HG02759 (cell line): ENCODE measurements at regions not wholly inside any gene's neighbourhood (a gene's known extent, or its start where the extent isn't known, plus 50 kb on each side); places are given as distances from the start of the nearest gene placed in this dataset.
A peak's percentile ranks its signal among the peaks of the same experiment; 100 is the strongest.
"Not testable (repeated sequence)": the region's sequence is repeated elsewhere in the genome, so short reads cannot be mapped to it uniquely, and the experiment has no call there.

Source experiments
- ATAC-seq: cut with Tn5 transposase; IDR thresholded peaks from one replicate; pipeline ENCODE4 v1.9.1; 2021; ENCODE audit warnings: mild to moderate bottlenecking, moderate library complexity; ENCODE audit not compliant: unreplicated experiment

GRCh38 chr3:29011966-29012365 is 268.9 kb upstream of the RBMS3 start:
- ATAC-seq: no peak

GRCh38 chr3:29022976-29023375 is 257.9 kb upstream of the RBMS3 start:
- no peak for ATAC-seq

GRCh38 chr3:29026286-29026685 is 254.6 kb upstream of the RBMS3 start:
- peak; percentile 97 for ATAC-seq

- peak; percentile 37 for ATAC-seq
Measured at GRCh38 chr3:29026959-29027358, 253.9 kb upstream of the RBMS3 start.

- ATAC-seq: not testable (repeated sequence)
Measured at GRCh38 chr3:29031175-29031574, 249.7 kb upstream of the RBMS3 start.

- ATAC-seq: no peak
Measured at GRCh38 chr3:29033511-29033910, 247.4 kb upstream of the RBMS3 start.

GRCh38 chr3:29050155-29050554 is 230.7 kb upstream of the RBMS3 start:
- ATAC-seq: no peak

GRCh38 chr3:29057326-29057725 is 223.5 kb upstream of the RBMS3 start:
- ATAC-seq: no peak

- no peak for ATAC-seq
Measured at GRCh38 chr3:29064085-29064484, 216.8 kb upstream of the RBMS3 start.

GRCh38 chr3:29065211-29065785 is 215.6 kb upstream of the RBMS3 start:
- no peak for ATAC-seq

- ATAC-seq: no peak
Measured at GRCh38 chr3:29067007-29067406, 213.9 kb upstream of the RBMS3 start.

- ATAC-seq: no peak
Measured at GRCh38 chr3:29070959-29071634, 209.8 kb upstream of the RBMS3 start.

GRCh38 chr3:29072611-29073010 is 208.3 kb upstream of the RBMS3 start:
- no peak for ATAC-seq

- no peak for ATAC-seq
Measured at GRCh38 chr3:29077356-29077755, 203.5 kb upstream of the RBMS3 start.

- ATAC-seq: no peak
Measured at GRCh38 chr3:29079358-29079757, 201.5 kb upstream of the RBMS3 start.

GRCh38 chr3:29080967-29081366 is 199.9 kb upstream of the RBMS3 start:
- ATAC-seq: no peak

- no peak for ATAC-seq
Measured at GRCh38 chr3:29083081-29083480, 197.8 kb upstream of the RBMS3 start.

GRCh38 chr3:29083676-29084075 is 197.2 kb upstream of the RBMS3 start:
- no peak for ATAC-seq

- ATAC-seq: no peak
Measured at GRCh38 chr3:29088579-29088978, 192.3 kb upstream of the RBMS3 start.

GRCh38 chr3:29090912-29091597 is 189.8 kb upstream of the RBMS3 start:
- ATAC-seq: no peak

- no peak for ATAC-seq
Measured at GRCh38 chr3:29091599-29092189, 189.2 kb upstream of the RBMS3 start.

GRCh38 chr3:29092348-29092747 is 188.5 kb upstream of the RBMS3 start:
- no peak for ATAC-seq
